Fibroblast of the aortic adventitia (primary cell): ENCODE measurements at regions not wholly inside any gene's neighbourhood (a gene's known extent, or its start where the extent isn't known, plus 50 kb on each side); places are given as distances from the start of the nearest gene placed in this dataset.

Experiments used
- DNase-seq: peaks from one replicate; pipeline ENCODE4 v3.0.0-alpha.2; 2010; ENCODE audit warnings: low read depth
- H3K4me3 ChIP-seq: 2 replicates; pipeline ENCODE4 v1.5.1; 2011; ENCODE audit warnings: low read depth, mild to moderate bottlenecking, control low read depth, low read length, moderate library complexity
- CTCF ChIP-seq: IDR thresholded peaks from 2 replicates; pipeline ENCODE4 v1.5.1; 2011; ENCODE audit warnings: mild to moderate bottlenecking, low read length, control low read depth, inconsistent platforms; ENCODE audit not compliant: insufficient read depth

GRCh38 chr21:18030248-18030647, 211.1 kb upstream of the C21orf91 start:
- no peak for TF ChIP-seq CTCF
- no peak for DNase-seq

GRCh38 chr21:18026359-18026758, 207.2 kb upstream of the C21orf91 start:
- DNase-seq, result no peak
- H3K4me3 ChIP-seq, result no peak overlapping the region
- no peak for TF ChIP-seq CTCF

More at GRCh38 chr21:18030248-18030647, 211.1 kb upstream of the C21orf91 start:
- no peak overlapping the region for H3K4me3 ChIP-seq

DNA sequence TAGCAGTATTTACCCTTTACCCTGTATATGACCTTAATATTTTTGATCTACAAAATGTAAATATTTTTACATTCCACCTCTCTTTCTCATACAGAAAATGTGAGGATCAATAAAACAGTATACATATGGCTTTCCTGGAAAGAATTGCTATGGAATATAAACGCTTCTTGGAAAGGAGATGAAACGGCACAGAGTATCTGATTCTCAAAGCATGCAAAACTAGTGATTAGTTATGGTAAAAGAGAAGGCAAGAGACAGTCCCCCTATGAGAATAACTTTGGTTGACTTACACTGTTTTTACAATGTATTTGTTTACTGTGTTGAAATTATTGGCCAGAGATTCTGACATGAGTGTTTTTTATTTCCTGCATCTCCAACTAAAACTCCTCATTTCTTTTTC, 204.6 kb upstream of the C21orf91 start:
- DNase-seq, result no peak
- TF ChIP-seq CTCF, result no peak
- H3K4me3 ChIP-seq, result no peak overlapping the region

DNA sequence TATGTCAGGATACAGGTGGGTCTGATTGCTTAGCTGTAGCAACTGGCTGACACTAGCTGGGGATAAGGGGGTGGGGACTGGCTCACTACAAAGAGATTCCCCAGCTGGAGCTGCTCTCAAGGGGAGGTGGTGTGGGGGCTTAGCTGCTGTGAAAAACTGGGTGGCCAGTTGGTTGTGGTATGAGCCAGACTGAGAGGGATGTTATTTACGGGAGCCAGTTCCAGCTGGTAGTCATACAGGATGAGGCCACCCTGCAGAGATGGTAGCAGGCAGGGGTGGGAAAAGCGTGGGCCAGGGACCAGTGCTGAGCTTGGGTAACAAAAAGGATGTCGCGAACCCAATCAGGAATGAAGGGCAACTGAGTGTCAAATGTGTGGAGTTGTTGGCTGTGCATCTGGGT, 204.0 kb upstream of the C21orf91 start:
- DNase-seq, result no peak
- no peak overlapping the region for H3K4me3 ChIP-seq
- TF ChIP-seq CTCF, result no peak

DNA sequence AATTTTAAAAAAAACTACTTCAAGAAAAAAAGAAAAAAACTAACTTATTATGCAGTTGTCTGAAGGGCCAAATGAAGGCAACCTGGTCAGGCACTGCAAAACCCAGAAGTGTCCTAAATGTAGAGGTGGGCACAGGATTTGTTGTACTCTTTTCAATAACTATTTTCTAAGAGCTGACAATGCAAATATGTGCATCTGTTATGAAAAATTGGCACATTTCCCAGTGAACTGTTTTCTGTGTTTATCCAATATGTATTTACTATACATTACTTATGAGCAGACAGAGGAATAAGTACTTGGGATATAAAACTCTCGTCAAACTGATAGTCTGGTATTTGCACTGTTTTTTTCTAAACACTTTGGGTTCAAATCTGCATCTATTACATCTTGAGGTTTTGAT, 188.0 kb upstream of the C21orf91 start:
- no peak for DNase-seq
- TF ChIP-seq CTCF, result no peak
- no peak overlapping the region for H3K4me3 ChIP-seq

DNA sequence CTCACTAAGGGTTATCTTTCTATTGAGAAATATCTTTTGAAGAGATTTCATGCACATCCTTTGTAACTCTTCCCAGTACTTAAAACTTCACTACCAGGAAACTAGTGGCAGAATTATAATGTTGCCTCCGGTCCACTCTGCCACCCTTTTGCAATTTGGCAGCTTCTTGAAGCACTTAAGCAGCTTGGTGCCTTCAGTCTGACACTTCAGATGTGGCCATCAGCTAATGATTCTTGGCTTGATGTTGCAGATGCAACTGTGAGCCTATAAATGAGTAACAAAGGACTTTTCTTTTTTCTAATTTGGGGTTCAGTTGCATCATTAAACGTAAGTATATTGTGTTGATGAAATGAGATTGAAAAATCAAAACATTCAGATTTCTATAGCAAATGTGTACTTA, 187.5 kb upstream of the C21orf91 start:
- TF ChIP-seq CTCF, result no peak
- no peak for DNase-seq

GRCh38 chr21:18002393-18002792, 183.2 kb upstream of the C21orf91 start:
- TF ChIP-seq CTCF, result no peak
- no peak overlapping the region for H3K4me3 ChIP-seq
- no peak for DNase-seq

More for the DNA sequence above, 187.5 kb upstream of the C21orf91 start:
- no peak overlapping the region for H3K4me3 ChIP-seq
